Osteoblast (primary cell): ENCODE measurements at regions not wholly inside any gene's neighbourhood (a gene's known extent, or its start where the extent isn't known, plus 50 kb on each side); places are given as distances from the start of the nearest gene placed in this dataset.

Source experiments
- DNase-seq: peaks from one replicate; pipeline ENCODE4 v3.0.0; 2011; ENCODE audit warnings: low spot score, mixed read lengths; ENCODE audit not compliant: insufficient read length; ENCODE audit errors: missing footprints
- H2AFZ ChIP-seq: 2 replicates; pipeline ENCODE4 v1.6.0; 2011; ENCODE audit warnings: mild to moderate bottlenecking, low read length
- H3K27ac ChIP-seq: 2 replicates; pipeline ENCODE4 v1.5.1; 2011; ENCODE audit warnings: mild to moderate bottlenecking, low read depth, low read length, moderate library complexity
- H3K27me3 ChIP-seq: 2 replicates; pipeline ENCODE4 v1.6.0; 2012; ENCODE audit warnings: mild to moderate bottlenecking, control low read depth, inconsistent platforms, low read length, moderate library complexity; ENCODE audit not compliant: insufficient read depth
- H3K36me3 ChIP-seq: 2 replicates; pipeline ENCODE4 v1.5.1; 2011; ENCODE audit warnings: mild to moderate bottlenecking, low read length, control low read depth, moderate library complexity; ENCODE audit not compliant: insufficient read depth
- H3K4me1 ChIP-seq: 2 replicates; pipeline ENCODE4 v1.5.1; 2011; ENCODE audit warnings: mild to moderate bottlenecking, low read length, control low read depth, moderate library complexity; ENCODE audit not compliant: insufficient read depth
- H3K4me2 ChIP-seq: 2 replicates; pipeline ENCODE4 v1.6.0; 2011; ENCODE audit warnings: mild to moderate bottlenecking, low read length; ENCODE audit not compliant: insufficient read depth
- H3K4me3 ChIP-seq: fragments of 200-600 bp; sonication (generic); 3 replicates; pipeline ENCODE4 v1.5.1; 2012; ENCODE audit warnings: mild to moderate bottlenecking, low read length, inconsistent platforms; ENCODE audit not compliant: insufficient read depth
- H3K79me2 ChIP-seq: 2 replicates; pipeline ENCODE4 v1.6.0; 2012; ENCODE audit warnings: mild to moderate bottlenecking, low read length, control low read depth, inconsistent platforms; ENCODE audit not compliant: insufficient read depth
- H3K9me3 ChIP-seq: 2 replicates; pipeline ENCODE4 v1.5.1; 2011; ENCODE audit warnings: low read depth, low read length, control low read depth
- H4K20me1 ChIP-seq: 2 replicates; pipeline ENCODE4 v1.6.0; 2012; ENCODE audit warnings: mild to moderate bottlenecking, low read length, control low read depth; ENCODE audit not compliant: insufficient read depth
- TF ChIP-seq, protein P1 (sequence below): IDR thresholded peaks from 2 replicates; pipeline ENCODE4 v1.5.1; 2011; ENCODE audit warnings: mild to moderate bottlenecking, low read depth, low read length, moderate library complexity; ENCODE audit errors: extremely low read depth

DNA sequence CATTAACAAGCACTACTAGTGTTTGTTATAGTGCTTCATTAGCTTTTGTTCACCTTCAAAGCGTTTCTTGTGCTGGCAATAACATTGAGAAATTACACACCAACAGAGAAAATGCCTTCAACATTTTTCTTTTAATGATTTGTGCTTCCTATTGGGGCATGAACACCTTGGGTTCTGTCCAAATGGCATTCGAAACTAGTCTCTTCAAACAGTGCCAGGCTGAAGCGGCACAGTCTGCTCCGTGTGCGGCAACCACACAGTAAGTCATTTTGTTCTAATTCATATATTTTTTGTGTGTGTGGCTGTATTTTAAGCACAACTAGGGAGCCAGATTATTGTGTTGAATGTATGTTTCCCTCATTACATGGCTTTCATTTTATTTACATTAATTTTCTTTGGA lies 414.7 kb upstream of the SGCD start:
- no peak overlapping the region for H2AFZ ChIP-seq

GRCh38 chr5:155914766-155915165 lies 412.2 kb upstream of the SGCD start:
- Histone ChIP-seq H3K4me2 (no peak overlapping the region), H3K9me3 (no peaks in the 10 kb centered on the region), H3K4me3 (no peak overlapping the region), H2AFZ (no peak overlapping the region), H4K20me1 (no peaks in the 10 kb centered on the region), H3K27me3 (no peaks in the 10 kb centered on the region), H3K79me2 (no peaks in the 10 kb centered on the region), H3K4me1 (no peaks in the 10 kb centered on the region), H3K36me3 (no peaks in the 10 kb centered on the region), H3K27ac (no peak overlapping the region)
- TF ChIP-seq, protein P1, sequence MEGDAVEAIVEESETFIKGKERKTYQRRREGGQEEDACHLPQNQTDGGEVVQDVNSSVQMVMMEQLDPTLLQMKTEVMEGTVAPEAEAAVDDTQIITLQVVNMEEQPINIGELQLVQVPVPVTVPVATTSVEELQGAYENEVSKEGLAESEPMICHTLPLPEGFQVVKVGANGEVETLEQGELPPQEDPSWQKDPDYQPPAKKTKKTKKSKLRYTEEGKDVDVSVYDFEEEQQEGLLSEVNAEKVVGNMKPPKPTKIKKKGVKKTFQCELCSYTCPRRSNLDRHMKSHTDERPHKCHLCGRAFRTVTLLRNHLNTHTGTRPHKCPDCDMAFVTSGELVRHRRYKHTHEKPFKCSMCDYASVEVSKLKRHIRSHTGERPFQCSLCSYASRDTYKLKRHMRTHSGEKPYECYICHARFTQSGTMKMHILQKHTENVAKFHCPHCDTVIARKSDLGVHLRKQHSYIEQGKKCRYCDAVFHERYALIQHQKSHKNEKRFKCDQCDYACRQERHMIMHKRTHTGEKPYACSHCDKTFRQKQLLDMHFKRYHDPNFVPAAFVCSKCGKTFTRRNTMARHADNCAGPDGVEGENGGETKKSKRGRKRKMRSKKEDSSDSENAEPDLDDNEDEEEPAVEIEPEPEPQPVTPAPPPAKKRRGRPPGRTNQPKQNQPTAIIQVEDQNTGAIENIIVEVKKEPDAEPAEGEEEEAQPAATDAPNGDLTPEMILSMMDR = no peak
- no peak for DNase-seq

More for the DNA sequence above, 414.7 kb upstream of the SGCD start:
- TF ChIP-seq, protein P1 = no peak
- Histone ChIP-seq H3K9me3 (no peaks in the 10 kb centered on the region), H3K27ac (no peak overlapping the region), H3K4me3 (no peak overlapping the region), H3K4me1 (no peaks in the 10 kb centered on the region), H3K79me2 (no peaks in the 10 kb centered on the region), H3K4me2 (no peak overlapping the region), H4K20me1 (no peaks in the 10 kb centered on the region), H3K36me3 (no peaks in the 10 kb centered on the region), H3K27me3 (no peaks in the 10 kb centered on the region)
- no peak for DNase-seq

DNA sequence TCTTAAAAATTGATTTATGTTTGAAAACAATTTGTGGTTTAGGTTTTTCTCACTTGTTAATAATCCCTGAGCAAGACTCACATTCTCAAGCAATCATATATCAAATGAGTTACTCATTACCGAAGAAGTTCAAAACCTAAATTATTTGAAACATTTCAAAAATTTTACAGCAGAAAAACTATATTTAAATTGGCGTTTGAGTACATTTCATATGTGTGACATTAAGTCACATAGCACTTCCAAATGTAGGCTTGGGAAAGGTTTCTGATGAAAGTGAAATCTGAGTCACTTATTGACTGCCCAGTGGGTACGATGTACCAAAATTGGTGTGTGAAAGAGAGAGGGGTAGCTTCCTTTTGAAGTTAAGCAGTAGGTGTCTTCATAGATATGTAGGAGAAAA lies 411.4 kb upstream of the SGCD start:
- H3K27ac ChIP-seq = no peak overlapping the region
- H3K9me3 ChIP-seq = no peaks in the 10 kb centered on the region
- H3K27me3 ChIP-seq = no peaks in the 10 kb centered on the region
- TF ChIP-seq, protein P1 = no peak
- H2AFZ ChIP-seq = no peak overlapping the region
- no peaks in the 10 kb centered on the region for H4K20me1 ChIP-seq
- no peak for DNase-seq
- H3K79me2 ChIP-seq = no peaks in the 10 kb centered on the region
- H3K4me2 ChIP-seq = no peak overlapping the region
- no peaks in the 10 kb centered on the region for H3K4me1 ChIP-seq
- no peak overlapping the region for H3K4me3 ChIP-seq
- H3K36me3 ChIP-seq = no peaks in the 10 kb centered on the region

GRCh38 chr5:155919126-155919525 lies 407.8 kb upstream of the SGCD start:
- Histone ChIP-seq H3K4me1 (no peaks in the 10 kb centered on the region), H3K27me3 (no peaks in the 10 kb centered on the region), H3K4me2 (no peak overlapping the region), H2AFZ (no peak overlapping the region), H3K79me2 (no peaks in the 10 kb centered on the region), H3K9me3 (no peaks in the 10 kb centered on the region), H3K4me3 (no peak overlapping the region), H3K27ac (no peak overlapping the region), H4K20me1 (no peaks in the 10 kb centered on the region), H3K36me3 (no peaks in the 10 kb centered on the region)
- TF ChIP-seq, protein P1 = no peak
- no peak for DNase-seq
